Left lung (tissue), 4 donors: ENCODE measurements at regions not wholly inside any gene's neighbourhood (a gene's known extent, or its start where the extent isn't known, plus 50 kb on each side); places are given as distances from the start of the nearest gene placed in this dataset.

ENCODE experiments used
- ATAC-seq: fragments of 200-7000 bp; cut with Tn5 transposase; one replicate; pipeline ENCODE4 v1.9.1; 2020; ENCODE audit warnings: moderate library complexity
- DNase-seq, 4 donors: peaks; one replicate each; pipeline ENCODE4 v3.0.0-alpha.2; 2013 to 2020
- H3K27ac ChIP-seq, 2 donors: fragments of 200-600 bp; sonication (generic) in 1 of 2; one replicate each; pipeline versions ENCODE4 v1.5.0 to v1.8.0; 2020 to 2021
- H3K27me3 ChIP-seq, 2 donors: fragments of 200-600 bp; sonication (generic) in 1 of 2; one replicate each; pipeline versions ENCODE4 v1.5.0 to v1.8.0; 2020 to 2021
- H3K36me3 ChIP-seq, 2 donors: fragments of 200-600 bp; sonication (generic) in 1 of 2; one replicate each; pipeline versions ENCODE4 v1.5.0 to v1.8.0; 2020 to 2021
- H3K4me1 ChIP-seq, 2 donors: fragments of 200-600 bp; one replicate each; pipeline ENCODE4 v1.8.0; 2021
- H3K4me3 ChIP-seq, 2 donors: fragments of 200-600 bp; sonication (generic) in 1 of 2; one replicate each; pipeline versions ENCODE4 v1.5.0 to v1.8.0; 2020 to 2021; ENCODE audit warnings: mild to moderate bottlenecking in 1 of 2
- H3K9me3 ChIP-seq, 2 donors: fragments of 200-600 bp; sonication (generic) in 1 of 2; one replicate each; pipeline versions ENCODE4 v1.5.0 to v1.8.0; 2020 to 2021
- intact Hi-C, 2 donors: fragments of 100-400 bp; cut with DNase I; formaldehyde crosslinking; loops; one replicate each; pipeline versions ENCODE4 v1.11.2 to v1.14.2; 2022
- TF ChIP-seq, protein P1 (sequence below), 2 donors: fragments of 200-600 bp; sonication (generic) in 1 of 2; IDR thresholded peaks; one replicate each; pipeline versions ENCODE4 v1.5.0 to v1.8.0; 2021; ENCODE audit warnings: antibody characterized with exemption in 2 of 2
- donor health status: DM: no; HTN: yes; CAD: no.
- donor health status: DM: no; HTN: no; CAD: no.

DNA sequence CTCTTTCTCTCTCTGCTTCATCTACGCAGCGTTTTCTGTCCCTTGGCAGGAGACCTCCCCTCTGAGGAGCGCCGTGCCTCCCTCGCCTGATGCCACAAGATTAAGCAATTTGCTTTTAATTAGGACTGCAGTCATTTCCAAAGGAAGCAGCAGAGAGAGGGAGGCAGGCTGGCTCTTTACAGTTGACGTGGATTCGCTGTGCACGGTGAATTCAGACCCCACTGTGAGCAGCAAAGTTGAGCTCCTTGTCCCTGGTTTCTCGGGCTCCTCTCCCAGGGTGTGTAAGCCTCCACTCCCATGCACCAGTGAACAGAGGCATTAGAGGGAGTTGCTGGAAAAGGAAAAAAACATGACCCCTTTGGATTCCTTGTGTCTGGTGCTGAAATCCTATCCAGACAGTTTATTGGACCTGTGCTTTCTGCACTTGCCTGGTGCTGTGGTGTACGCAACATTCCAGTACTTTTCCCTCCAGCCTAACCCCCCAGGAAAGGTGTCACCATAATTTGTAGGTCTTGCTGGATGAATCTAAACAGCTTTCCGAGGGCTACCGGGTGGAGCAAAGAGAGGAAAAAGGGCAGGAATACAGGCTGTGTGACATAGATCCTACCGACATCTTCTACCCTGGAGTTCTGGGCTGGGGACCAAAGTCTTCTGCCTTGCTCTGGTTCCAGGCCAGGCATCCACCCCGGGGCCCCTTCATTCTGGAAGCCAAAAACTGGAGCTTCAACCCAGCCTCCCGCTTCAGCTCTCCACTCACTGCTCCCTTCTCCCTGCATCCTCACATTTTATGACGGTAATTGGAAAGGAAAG is 171.0 kb downstream of the MAF start:
- H3K4me3 ChIP-seq: no peak overlapping the region
- TF ChIP-seq, protein P1, sequence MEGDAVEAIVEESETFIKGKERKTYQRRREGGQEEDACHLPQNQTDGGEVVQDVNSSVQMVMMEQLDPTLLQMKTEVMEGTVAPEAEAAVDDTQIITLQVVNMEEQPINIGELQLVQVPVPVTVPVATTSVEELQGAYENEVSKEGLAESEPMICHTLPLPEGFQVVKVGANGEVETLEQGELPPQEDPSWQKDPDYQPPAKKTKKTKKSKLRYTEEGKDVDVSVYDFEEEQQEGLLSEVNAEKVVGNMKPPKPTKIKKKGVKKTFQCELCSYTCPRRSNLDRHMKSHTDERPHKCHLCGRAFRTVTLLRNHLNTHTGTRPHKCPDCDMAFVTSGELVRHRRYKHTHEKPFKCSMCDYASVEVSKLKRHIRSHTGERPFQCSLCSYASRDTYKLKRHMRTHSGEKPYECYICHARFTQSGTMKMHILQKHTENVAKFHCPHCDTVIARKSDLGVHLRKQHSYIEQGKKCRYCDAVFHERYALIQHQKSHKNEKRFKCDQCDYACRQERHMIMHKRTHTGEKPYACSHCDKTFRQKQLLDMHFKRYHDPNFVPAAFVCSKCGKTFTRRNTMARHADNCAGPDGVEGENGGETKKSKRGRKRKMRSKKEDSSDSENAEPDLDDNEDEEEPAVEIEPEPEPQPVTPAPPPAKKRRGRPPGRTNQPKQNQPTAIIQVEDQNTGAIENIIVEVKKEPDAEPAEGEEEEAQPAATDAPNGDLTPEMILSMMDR (IDR thresholded peaks at IDR 0.05): no peak
- no peaks in the 10 kb centered on the region for H3K36me3 ChIP-seq
- ATAC-seq (no peak), DNase-seq (no peak)
- H3K27ac ChIP-seq: no peak overlapping the region
- no peaks in the 10 kb centered on the region for H3K4me1 ChIP-seq
- no peaks in the 10 kb centered on the region for H3K27me3 ChIP-seq
- intact Hi-C loops: no loop called here
- H3K9me3 ChIP-seq: no peaks in the 10 kb centered on the region

DNA sequence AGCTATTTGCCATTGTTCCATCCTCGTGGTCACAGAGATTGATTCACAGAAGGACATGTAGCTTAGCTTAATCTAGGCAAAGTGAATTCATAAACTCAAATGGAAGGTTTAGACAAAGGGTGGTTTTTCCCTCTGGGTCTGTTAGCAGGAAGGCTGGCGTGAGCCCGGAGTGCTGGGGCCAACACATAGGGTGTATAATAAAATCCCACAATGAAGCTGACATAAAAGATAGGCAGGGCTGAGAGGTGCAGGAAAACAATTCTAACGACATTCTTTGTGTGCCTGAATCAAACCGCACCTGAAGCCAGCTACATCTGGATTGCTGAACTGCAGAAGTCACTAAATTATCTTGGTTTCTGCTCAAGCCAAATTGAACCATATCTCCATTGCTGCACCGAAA is 173.9 kb downstream of the MAF start:
- Histone ChIP-seq H3K4me3 (no peak overlapping the region), H3K27me3 (no peaks in the 10 kb centered on the region), H3K4me1 (peaks cover 0 to 3% of the 10 kb centered on the region in 2 donors), H3K36me3 (no peaks in the 10 kb centered on the region), H3K9me3 (no peaks in the 10 kb centered on the region), H3K27ac (no peak overlapping the region)
- DNase-seq (no peak), ATAC-seq (no peak)
- intact Hi-C loops: no loop called here
- TF ChIP-seq, protein P1 (IDR thresholded peaks at IDR 0.05): no peak

DNA sequence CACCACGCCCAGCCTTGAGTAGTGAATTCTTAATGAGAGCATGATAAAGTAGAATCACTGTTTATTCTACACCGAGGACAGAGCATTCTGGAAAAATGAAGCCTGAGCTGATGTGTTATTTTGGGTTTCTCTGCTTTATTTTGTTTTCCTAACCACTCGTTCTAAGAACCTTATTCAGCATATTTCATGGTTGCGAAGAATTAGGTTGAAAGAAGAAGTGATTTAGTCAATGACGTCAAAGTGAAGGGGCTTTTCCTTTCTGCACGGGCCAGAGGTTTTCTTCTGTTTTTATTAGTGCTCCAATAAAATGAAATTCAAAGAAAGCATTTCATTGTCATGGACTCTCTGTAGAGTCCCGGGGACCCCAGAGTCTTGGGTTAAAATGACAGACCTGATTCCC is 178.5 kb downstream of the MAF start:
- H3K27ac ChIP-seq: no peak overlapping the region
- H3K36me3 ChIP-seq: no peaks in the 10 kb centered on the region
- no peaks in the 10 kb centered on the region for H3K9me3 ChIP-seq
- H3K27me3 ChIP-seq: peaks cover 0 to 13% of the 10 kb centered on the region in 2 donors
- ATAC-seq: no peak
- TF ChIP-seq, protein P1 (IDR thresholded peaks at IDR 0.05): no peak
- no peak for DNase-seq
- intact Hi-C loops: no loop called here
- no peak overlapping the region for H3K4me3 ChIP-seq
- H3K4me1 ChIP-seq: peaks cover 0 to 29% of the 10 kb centered on the region in 2 donors

DNA sequence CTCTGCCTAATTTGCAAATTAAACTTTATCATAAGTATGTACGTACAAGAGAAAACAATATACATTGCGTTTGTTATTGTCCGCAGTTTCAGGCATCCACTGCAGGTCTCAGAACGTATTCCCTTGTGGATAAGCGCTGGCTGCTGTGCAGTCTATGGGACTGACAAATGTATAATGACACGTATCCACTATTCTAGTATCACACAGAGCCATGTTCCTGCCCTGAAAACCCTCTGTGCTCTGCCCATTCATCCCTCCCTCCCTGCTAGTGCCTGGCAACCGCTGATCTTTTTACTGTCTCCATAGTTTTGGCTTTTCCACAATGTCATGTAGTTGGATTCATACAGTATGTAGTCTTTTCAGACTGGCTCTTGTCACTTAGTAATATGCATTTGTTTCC is 179.4 kb downstream of the MAF start:
- peaks cover 0 to 13% of the 10 kb centered on the region in 2 donors for H3K27me3 ChIP-seq
- no peaks in the 10 kb centered on the region for H3K9me3 ChIP-seq
- H3K4me3 ChIP-seq: no peak overlapping the region
- no peak overlapping the region for H3K27ac ChIP-seq
- no peak for DNase-seq
- H3K4me1 ChIP-seq: peaks cover 0 to 29% of the 10 kb centered on the region in 2 donors
- H3K36me3 ChIP-seq: no peaks in the 10 kb centered on the region
- TF ChIP-seq, protein P1 (IDR thresholded peaks at IDR 0.05): no peak
- no peak for ATAC-seq
- intact Hi-C loops: no loop called here

GRCh38 chr16:79420493-79420892 is 180.0 kb downstream of the MAF start:
- no peak for ATAC-seq
- TF ChIP-seq, protein P1 (IDR thresholded peaks at IDR 0.05): no peak
- H3K4me3 ChIP-seq: no peak overlapping the region
- no peak for DNase-seq
- H3K36me3 ChIP-seq: no peaks in the 10 kb centered on the region
- peaks cover 0 to 13% of the 10 kb centered on the region in 2 donors for H3K27me3 ChIP-seq
- H3K27ac ChIP-seq: no peak overlapping the region
- intact Hi-C loops: no loop called here
- peaks cover 0 to 29% of the 10 kb centered on the region in 2 donors for H3K4me1 ChIP-seq
- no peaks in the 10 kb centered on the region for H3K9me3 ChIP-seq
